ENCODE measurements at regions not wholly inside any gene's neighbourhood (a gene's known extent, or its start where the extent isn't known, plus 50 kb on each side); places are given as distances from the start of the nearest gene placed in this dataset.

GRCh38 chr12:45121224-45121623 is 70.3 kb upstream of the DBX2 start:
- TF ChIP-seq CTCF (IDR thresholded peaks at IDR 0.05): no peak
- no peak for TF ChIP-seq POLR2A (IDR thresholded peaks at IDR 0.05)

Measured in right lobe of liver (tissue), 4 donors.